ENCODE measurements at regions not wholly inside any gene's neighbourhood (a gene's known extent, or its start where the extent isn't known, plus 50 kb on each side); places are given as distances from the start of the nearest gene placed in this dataset.

DNA sequence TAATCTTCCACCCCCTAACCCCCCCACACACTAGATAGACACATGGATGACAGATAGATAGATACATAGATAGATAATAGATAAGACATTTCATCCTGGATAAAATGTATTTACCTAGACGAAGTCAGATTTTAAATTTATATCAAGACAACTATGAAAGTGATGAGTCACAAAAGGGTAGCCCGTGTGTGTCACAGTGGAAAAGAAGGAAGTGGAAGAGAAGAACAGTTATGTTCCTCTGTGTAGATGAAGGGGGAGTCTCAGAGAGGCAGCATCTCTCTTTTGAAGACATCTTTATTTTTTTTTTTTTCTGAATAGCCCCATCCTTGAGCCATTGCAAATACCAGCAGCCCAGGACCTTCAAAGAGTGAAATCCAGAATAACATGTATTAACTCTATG, 121.7 kb upstream of the VGLL2 start:
- Histone ChIP-seq H3K27ac (ENCODE audit: low read depth in 1 of 2, low read length in 2 of 2) (no peak overlapping the region), H3K4me1 (ENCODE audit: control insufficient read depth in 4 of 4, insufficient read depth in 4 of 4, low read length in 3 of 4) (no peaks in the 10 kb centered on the region), H3K9me3 (ENCODE audit: control insufficient read depth in 4 of 4, low read length in 3 of 4) (no peaks in the 10 kb centered on the region), H3K9ac (ENCODE audit: low read depth in 1 of 2, low read length in 2 of 2) (no peak overlapping the region), H3K36me3 (ENCODE audit: control insufficient read depth in 4 of 4, insufficient read depth in 3 of 4, low read depth in 1 of 4, low read length in 3 of 4) (no peaks in the 10 kb centered on the region), H3K4me3 (ENCODE audit: low read depth in 1 of 3, low read length in 3 of 3) (no peak overlapping the region), H3K27me3 (ENCODE audit: control insufficient read depth in 4 of 4, insufficient read depth in 4 of 4, low read length in 3 of 4) (no peaks in the 10 kb centered on the region)
- no peak for DNase-seq (ENCODE audit: low spot score)
- 64% methylated on average over 2 of the region's 2 CpGs for WGBS
- TF ChIP-seq HNF4A (conservative IDR thresholded peaks at IDR 0.05) (no peak), YY1 (IDR thresholded peaks at IDR 0.05) (no peak), GABPA (IDR thresholded peaks at IDR 0.05 in 1 of 2, conservative IDR thresholded peaks at IDR 0.05 in 1 of 2) (no peak), TAF1 (conservative IDR thresholded peaks at IDR 0.05) (no peak), RAD21 (IDR thresholded peaks at IDR 0.05) (no peak), HNF4G (IDR thresholded peaks at IDR 0.05) (no peak), EGR1 (IDR thresholded peaks at IDR 0.05; ENCODE audit: low read depth in 2 of 2) (no peak), FOXA1 (IDR thresholded peaks at IDR 0.05) (no peak), RXRA (IDR thresholded peaks at IDR 0.05) (no peak), JUND (IDR thresholded peaks at IDR 0.05) (no peak), SP1 (IDR thresholded peaks at IDR 0.05) (no peak)
- TF ChIP-seq, protein P1, sequence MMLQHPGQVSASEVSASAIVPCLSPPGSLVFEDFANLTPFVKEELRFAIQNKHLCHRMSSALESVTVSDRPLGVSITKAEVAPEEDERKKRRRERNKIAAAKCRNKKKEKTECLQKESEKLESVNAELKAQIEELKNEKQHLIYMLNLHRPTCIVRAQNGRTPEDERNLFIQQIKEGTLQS (IDR thresholded peaks at IDR 0.05): no peak
- TF ChIP-seq, protein P2, sequence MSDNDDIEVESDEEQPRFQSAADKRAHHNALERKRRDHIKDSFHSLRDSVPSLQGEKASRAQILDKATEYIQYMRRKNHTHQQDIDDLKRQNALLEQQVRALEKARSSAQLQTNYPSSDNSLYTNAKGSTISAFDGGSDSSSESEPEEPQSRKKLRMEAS (IDR thresholded peaks at IDR 0.05): no peak
- TF ChIP-seq, protein P3, sequence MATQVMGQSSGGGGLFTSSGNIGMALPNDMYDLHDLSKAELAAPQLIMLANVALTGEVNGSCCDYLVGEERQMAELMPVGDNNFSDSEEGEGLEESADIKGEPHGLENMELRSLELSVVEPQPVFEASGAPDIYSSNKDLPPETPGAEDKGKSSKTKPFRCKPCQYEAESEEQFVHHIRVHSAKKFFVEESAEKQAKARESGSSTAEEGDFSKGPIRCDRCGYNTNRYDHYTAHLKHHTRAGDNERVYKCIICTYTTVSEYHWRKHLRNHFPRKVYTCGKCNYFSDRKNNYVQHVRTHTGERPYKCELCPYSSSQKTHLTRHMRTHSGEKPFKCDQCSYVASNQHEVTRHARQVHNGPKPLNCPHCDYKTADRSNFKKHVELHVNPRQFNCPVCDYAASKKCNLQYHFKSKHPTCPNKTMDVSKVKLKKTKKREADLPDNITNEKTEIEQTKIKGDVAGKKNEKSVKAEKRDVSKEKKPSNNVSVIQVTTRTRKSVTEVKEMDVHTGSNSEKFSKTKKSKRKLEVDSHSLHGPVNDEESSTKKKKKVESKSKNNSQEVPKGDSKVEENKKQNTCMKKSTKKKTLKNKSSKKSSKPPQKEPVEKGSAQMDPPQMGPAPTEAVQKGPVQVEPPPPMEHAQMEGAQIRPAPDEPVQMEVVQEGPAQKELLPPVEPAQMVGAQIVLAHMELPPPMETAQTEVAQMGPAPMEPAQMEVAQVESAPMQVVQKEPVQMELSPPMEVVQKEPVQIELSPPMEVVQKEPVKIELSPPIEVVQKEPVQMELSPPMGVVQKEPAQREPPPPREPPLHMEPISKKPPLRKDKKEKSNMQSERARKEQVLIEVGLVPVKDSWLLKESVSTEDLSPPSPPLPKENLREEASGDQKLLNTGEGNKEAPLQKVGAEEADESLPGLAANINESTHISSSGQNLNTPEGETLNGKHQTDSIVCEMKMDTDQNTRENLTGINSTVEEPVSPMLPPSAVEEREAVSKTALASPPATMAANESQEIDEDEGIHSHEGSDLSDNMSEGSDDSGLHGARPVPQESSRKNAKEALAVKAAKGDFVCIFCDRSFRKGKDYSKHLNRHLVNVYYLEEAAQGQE (IDR thresholded peaks at IDR 0.05): no peak

DNA sequence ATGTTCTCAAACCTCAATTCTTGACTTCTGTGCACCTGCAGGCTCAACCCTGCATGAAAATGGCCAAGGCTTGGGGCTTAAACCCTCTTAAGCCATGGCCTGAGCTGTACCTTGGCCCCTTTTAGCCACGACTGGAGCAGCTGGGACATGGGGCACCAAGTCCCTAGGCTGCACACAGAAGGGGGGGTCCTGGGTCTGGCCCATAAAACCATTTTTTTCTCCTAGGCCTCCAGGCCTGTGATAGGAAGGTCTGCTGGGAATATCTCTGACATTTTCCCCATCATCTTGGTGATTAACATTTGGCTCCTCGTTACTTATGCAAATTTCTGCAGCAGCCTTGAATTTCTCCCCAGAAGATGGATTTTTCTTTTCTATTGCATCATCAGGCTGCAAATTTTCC, 119.4 kb upstream of the VGLL2 start:
- WGBS: 43% methylated on average over 2 of the region's 2 CpGs
- Histone ChIP-seq H3K27me3 (ENCODE audit: control insufficient read depth in 4 of 4, insufficient read depth in 4 of 4, low read length in 3 of 4) (no peaks in the 10 kb centered on the region), H3K4me1 (ENCODE audit: control insufficient read depth in 4 of 4, insufficient read depth in 4 of 4, low read length in 3 of 4) (no peaks in the 10 kb centered on the region), H3K4me3 (ENCODE audit: low read depth in 1 of 3, low read length in 3 of 3) (no peak overlapping the region), H3K9me3 (ENCODE audit: control insufficient read depth in 4 of 4, low read length in 3 of 4) (no peaks in the 10 kb centered on the region), H3K27ac (ENCODE audit: low read depth in 1 of 2, low read length in 2 of 2) (no peak overlapping the region), H3K9ac (ENCODE audit: low read depth in 1 of 2, low read length in 2 of 2) (no peak overlapping the region), H3K36me3 (ENCODE audit: control insufficient read depth in 4 of 4, insufficient read depth in 3 of 4, low read depth in 1 of 4, low read length in 3 of 4) (no peaks in the 10 kb centered on the region)
- no peak for DNase-seq (ENCODE audit: low spot score)
- TF ChIP-seq, protein P4, sequence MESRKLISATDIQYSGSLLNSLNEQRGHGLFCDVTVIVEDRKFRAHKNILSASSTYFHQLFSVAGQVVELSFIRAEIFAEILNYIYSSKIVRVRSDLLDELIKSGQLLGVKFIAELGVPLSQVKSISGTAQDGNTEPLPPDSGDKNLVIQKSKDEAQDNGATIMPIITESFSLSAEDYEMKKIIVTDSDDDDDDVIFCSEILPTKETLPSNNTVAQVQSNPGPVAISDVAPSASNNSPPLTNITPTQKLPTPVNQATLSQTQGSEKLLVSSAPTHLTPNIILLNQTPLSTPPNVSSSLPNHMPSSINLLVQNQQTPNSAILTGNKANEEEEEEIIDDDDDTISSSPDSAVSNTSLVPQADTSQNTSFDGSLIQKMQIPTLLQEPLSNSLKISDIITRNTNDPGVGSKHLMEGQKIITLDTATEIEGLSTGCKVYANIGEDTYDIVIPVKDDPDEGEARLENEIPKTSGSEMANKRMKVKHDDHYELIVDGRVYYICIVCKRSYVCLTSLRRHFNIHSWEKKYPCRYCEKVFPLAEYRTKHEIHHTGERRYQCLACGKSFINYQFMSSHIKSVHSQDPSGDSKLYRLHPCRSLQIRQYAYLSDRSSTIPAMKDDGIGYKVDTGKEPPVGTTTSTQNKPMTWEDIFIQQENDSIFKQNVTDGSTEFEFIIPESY (IDR thresholded peaks at IDR 0.05): no peak
- TF ChIP-seq TAF1 (conservative IDR thresholded peaks at IDR 0.05) (no peak), HNF4A (conservative IDR thresholded peaks at IDR 0.05) (no peak), EGR1 (IDR thresholded peaks at IDR 0.05; ENCODE audit: low read depth in 2 of 2) (no peak), YY1 (IDR thresholded peaks at IDR 0.05) (no peak), RXRA (IDR thresholded peaks at IDR 0.05) (no peak), JUND (IDR thresholded peaks at IDR 0.05) (no peak), NR2F2 (IDR thresholded peaks at IDR 0.05) (no peak), SP1 (IDR thresholded peaks at IDR 0.05) (no peak), FOXA1 (IDR thresholded peaks at IDR 0.05) (no peak), GABPA (IDR thresholded peaks at IDR 0.05 in 1 of 2, conservative IDR thresholded peaks at IDR 0.05 in 1 of 2) (no peak)
- TF ChIP-seq, protein P1 (IDR thresholded peaks at IDR 0.05): no peak
- TF ChIP-seq, protein P5, sequence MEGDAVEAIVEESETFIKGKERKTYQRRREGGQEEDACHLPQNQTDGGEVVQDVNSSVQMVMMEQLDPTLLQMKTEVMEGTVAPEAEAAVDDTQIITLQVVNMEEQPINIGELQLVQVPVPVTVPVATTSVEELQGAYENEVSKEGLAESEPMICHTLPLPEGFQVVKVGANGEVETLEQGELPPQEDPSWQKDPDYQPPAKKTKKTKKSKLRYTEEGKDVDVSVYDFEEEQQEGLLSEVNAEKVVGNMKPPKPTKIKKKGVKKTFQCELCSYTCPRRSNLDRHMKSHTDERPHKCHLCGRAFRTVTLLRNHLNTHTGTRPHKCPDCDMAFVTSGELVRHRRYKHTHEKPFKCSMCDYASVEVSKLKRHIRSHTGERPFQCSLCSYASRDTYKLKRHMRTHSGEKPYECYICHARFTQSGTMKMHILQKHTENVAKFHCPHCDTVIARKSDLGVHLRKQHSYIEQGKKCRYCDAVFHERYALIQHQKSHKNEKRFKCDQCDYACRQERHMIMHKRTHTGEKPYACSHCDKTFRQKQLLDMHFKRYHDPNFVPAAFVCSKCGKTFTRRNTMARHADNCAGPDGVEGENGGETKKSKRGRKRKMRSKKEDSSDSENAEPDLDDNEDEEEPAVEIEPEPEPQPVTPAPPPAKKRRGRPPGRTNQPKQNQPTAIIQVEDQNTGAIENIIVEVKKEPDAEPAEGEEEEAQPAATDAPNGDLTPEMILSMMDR (IDR thresholded peaks at IDR 0.05; ENCODE audit: low read depth, low read length, missing input control): no peak
- TF ChIP-seq, protein P2 (IDR thresholded peaks at IDR 0.05): no peak
- TF ChIP-seq, protein P3 (IDR thresholded peaks at IDR 0.05): no peak
